GM18508 (cell line): ENCODE measurements at regions not wholly inside any gene's neighbourhood (a gene's known extent, or its start where the extent isn't known, plus 50 kb on each side); places are given as distances from the start of the nearest gene placed in this dataset.
A peak's percentile ranks its signal among the peaks of the same experiment; 100 is the strongest.

Source experiments
- ATAC-seq: cut with Tn5 transposase; IDR thresholded peaks from one replicate; pipeline ENCODE4 v1.9.1; 2021; ENCODE audit warnings: moderate number of reproducible peaks; ENCODE audit not compliant: insufficient read depth, unreplicated experiment

DNA sequence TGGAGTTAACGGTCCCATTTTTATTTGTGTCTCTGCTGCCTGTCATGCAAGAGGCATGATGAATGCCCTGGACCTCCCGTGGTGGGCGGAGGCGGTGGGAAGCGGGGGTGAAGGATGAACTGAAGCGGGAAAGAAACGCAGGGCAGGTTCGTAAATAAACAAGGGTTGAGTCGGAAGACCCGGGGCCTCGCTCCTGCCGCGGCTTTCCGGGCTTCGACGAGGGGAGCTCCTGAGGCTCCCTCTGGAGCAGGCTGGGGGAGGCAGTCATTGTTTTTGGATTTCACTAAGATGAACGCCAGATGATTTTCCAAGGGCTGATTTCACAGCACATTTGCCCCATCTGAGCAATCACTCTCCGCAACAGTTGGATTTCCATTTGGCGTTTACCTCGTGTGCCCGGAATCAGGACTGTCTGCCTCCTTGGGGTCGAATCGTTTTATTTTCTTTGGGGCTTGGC is 130.2 kb downstream of the SLC38A6 start:
- ATAC-seq, result no peak

DNA sequence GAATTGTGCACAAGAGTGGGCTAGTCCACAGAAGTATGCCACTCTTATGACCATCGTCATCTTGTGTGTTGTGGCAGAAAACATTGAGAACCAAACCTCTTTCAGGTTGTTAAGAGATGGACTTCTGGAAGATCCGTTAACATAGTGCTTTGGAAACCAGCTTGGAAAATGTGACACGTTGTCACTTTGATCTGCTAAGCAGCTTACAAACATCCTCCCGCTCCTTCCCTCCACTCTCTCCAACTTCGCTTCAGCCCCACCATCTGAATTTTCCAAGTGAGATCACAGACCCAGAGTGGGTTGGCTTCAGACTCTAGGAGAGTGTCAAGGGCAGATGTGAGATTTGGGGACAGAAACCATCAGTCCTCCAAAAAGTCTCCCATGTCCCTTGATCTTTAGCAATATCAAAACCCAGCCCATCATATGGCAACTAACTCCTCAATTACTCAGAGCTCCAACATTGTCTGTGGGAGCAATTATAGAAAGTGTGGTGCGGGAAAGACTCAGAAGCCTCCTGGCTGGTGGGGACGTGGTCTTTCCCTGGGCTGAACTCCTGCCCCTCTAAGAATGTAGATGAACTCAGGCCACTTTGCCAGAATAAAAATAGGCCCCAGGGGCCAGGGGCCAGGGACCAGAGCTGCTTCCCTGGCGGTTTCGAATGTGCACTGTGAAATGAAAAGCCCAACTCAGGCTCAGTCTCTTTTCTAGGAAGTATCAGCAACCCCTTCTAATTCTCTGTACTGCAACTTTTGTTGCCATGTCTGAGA is 129.5 kb downstream of the SLC38A6 start:
- ATAC-seq, result no peak

DNA sequence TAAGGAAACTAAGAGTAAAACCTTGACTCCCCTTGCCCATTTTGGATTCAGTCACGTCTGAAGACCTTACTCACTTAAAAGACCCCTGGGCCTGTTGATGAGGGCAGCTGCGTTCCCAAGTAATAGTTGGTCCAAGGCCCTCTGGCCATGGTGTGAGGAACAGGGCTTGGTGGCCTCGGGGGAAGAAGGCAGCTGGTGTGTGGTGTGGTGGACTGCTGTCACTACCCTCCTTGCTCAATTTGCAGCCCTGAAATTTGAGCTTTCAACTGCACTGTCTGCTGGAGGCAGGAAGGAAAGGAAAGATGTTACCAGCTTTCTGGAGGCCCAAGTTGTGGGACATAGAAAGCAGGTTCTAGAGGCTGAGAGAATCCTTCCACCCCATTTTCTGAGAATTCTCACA is 128.2 kb downstream of the SLC38A6 start:
- no peak for ATAC-seq

DNA sequence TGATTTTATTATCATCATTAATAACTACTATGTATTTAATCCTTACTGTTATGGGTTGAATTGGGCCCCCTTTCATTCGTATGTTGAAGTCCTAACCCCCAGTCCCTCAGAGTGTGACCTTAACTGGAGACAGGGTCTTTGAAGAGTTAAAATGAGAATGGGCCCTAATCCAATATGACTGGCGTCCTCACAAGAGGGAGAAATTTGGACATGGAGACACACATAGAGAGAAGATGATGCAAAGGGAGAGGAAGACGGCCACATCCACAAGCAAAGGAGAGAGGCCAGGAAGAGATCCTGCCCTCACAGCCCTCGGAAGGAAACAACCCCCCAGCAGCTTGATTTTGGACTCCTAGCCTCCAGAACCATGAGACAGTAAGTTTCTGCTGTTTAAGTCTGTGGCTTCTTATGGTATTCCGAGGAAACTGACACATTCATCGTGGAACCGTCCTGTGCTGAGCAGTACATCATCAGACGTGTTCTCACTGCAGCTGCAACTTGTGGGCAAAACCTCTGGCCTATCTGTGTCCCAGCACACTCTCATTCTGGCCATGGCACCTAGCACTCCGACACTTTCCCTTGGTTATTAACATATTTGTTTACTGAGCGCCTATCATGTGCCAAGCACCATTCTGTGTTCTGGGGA is 127.6 kb downstream of the SLC38A6 start:
- no peak for ATAC-seq

DNA sequence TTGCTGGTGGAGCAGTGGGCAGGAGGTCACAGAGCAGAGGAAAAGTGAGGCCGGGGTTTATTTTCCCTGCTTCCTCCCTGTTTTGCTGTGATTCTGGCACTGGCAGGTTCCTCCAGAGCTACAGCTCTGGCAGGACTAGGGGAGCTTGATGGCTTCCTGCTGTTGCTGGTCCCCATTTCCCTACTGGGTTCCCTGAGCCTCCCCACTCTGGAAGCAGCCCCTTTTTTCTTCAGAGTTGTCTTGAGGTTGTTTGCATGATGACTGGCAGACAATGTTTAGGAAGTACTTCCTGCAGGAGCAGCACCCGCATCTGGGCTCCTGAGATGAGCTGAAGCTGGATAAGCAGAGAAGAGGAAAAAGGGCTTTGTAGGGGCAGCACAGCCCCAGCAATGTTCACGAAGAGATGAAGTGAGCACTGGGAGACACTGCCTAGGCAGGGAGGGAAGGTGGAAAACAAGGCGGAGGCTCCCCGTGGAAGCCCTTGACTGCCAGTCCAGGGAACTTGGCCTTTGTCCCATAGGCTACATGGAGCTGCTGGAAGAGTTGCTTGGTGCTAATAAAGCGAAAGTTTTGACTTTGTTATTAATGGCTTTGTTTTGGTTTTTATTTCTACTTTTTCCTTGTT is 126.9 kb downstream of the SLC38A6 start:
- ATAC-seq, result no peak

DNA sequence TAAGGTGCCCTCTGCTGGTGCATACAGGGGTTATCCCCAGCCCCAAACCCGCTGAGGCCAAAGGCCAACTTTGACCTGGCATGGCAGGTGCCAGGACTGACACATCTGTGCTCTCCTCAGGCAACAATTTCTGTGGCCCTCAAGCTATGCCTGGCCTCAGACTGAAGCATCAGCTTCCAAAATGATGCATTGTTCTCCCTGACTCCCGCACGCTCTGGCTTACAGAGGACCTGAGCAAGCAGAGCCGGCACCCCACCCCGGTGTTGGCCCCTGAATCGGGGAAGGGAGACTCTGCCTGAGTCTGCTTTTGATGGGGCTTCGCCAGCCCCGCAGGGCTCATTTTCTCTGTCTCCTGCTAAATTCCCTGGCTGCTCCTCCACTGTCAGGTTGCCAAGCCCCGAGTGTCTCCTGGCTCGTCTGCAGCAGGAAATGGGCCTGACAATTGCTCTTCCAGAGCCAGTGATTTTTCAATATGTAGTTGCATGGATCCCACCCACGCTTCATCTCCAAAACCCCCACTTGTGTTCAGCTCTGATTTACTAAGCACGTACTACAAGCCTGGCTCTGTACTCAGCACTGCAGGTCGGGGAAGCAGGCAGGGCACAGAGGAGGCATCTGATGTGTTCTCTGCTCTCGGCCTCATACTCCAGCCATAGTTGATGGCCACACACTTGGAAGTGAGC is 126.1 kb downstream of the SLC38A6 start:
- no peak for ATAC-seq

DNA sequence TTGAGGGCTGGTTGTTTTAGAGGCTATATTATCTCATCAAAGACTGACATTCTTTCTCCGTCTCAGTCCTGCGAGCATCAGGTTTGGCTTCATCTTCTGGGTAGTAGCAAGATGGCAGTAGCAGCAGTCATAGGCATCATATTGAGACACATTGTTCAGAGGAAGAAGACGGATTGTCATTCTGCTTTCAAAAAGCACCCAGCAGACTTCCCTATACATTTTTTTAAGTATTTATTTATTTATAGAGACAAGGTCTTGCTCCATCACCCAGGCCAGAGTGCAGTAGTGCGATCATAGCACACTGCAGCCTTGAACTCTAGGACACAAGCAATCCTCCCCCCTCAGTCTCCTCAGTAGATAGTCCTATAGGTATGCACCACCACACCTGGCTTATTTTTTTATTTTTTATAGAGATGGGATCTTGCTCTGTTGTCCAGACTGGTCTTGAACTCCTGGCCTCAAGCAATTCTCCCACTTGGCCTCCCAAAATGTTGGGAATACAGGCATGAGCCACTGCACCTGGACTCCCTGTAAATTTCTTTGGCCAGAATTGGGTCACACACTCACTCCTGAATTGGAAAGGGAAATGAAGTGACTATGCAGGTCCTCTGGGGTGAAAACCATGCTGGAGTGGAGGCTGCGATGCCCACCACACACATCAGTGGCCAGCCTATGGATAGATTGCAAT is 125.4 kb downstream of the SLC38A6 start:
- ATAC-seq, result no peak

DNA sequence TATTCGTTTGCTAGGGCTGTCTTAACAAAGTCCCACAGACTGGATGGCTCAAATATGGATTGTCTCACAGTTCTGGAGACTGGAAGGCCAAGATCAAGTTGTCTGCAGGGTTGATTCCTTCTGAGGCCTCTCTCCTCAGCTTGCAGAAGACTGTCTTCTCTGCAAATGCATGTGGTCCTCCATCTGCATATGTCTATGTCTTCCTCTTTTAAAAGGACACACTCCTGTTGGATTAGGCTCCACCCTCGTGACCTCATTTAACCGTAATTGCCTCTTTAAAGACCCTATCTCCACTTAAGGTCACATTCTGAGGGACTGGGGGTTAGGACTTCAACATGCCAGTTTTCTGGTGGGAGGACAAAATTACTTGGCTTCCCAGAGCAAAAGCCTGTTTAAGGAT is 123.3 kb downstream of the SLC38A6 start:
- no peak for ATAC-seq

DNA sequence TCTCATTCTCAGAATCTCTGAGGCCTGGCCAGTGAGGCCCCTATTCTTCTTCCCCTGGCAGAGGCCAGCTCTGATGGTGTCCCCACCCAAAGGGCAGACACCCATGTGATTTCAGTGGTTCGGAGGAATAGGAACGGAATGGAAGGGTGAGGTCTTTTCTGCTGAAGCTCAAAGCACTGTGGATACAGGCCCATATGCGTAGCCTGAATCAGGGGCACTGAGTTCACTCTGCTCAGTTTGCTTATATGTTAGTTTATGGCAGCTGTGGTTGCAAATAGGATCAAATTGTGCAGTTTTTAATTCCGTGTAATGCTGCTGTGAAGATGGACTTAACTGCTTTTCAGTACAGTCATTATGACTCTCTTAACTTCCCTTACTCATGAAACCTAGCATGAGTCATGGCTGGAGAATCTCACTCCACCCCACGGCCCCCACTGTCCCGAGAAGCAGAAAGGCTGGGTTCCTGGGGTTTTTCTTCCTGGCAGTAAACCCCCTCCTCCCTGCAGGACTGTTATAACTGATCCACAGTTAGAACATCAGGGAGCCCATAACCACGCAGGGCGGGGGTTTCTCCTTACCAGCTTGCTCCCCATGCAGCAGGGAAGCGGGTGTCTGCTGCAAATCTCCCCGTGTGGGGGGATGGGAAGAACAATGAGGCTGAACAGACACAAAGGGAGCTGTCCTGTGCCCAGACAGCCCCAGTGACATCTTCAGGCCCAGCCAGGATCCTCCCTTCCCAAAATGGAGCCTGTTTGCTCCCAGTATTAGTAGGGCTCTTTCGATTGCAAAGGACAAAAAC is 122.7 kb downstream of the SLC38A6 start:
- ATAC-seq, result peak; percentile 61

DNA sequence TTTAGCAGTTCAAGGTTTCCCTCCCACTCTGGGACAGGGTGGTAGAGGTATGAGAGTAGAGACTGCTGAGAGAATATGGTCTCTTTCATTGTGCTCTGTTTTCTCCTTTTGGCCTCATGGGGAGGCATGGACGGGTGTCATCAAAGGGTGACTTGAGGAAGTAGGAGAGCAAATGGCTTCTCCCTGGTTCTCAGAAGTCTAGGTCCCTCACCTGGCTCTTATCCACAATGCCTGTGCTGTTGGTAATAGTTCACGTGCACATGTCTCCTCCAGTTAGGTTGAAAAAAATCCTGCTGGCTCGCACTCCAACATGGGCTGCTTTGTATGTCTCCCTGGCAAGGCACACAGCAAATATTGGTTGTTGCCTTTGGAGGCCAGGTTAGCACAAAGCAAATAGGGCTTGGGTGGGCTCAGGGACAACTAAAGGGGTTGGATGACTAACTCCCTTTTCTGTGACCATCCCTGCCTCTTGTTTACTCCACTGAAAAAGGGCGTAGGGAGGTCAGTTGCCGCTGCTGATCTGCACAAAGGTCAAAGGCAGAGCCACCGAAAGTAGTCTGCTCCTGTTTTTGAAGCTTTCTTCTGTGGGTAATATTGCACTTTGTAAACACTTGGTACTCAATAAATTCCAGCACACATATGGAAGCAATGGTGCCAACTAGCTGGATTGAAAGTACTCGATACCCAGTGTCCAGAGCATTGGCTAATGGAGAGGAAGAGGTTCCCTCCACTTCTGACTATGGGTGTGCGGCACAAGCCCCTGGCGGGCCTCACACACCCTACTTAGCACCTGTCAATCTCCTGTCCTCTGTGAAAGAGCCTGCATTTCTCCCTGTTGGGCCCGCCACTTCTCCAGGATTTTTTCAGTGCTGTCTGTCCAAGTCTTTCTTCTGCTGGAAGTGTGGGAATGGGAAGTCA is 121.8 kb downstream of the SLC38A6 start:
- ATAC-seq, result no peak
